GM20000 (cell line): ENCODE measurements at regions not wholly inside any gene's neighbourhood (a gene's known extent, or its start where the extent isn't known, plus 50 kb on each side); places are given as distances from the start of the nearest gene placed in this dataset.

Source experiments
- DNase-seq: peaks from one replicate; pipeline ENCODE4 v3.0.0; 2012; ENCODE audit warnings: low spot score
- CTCF ChIP-seq: IDR thresholded peaks from 2 replicates; pipeline ENCODE4 v1.5.1; 2012; ENCODE audit warnings: mild to moderate bottlenecking, control low read depth; ENCODE audit errors: extremely low read depth, missing control alignments

DNA sequence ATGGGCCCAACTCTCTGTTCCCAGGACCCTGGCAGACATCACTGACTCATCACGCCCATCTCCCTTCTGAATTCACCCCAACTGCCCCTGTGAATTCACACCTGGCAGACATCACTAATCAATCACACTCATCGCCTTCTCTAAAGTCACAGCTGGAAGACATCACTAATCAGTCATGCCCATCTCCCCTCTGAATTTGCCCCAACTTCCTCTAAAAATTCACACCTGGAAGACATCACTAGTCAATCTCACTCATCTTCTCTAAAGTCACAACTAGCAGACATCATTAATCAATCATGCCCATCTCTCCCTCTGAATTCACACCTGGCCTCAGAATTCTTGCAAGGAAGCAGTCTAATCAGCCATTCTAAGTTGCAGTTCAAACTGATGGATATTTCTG lies 111.1 kb downstream of the FOXA2 start:
- TF ChIP-seq CTCF: no peak

DNA sequence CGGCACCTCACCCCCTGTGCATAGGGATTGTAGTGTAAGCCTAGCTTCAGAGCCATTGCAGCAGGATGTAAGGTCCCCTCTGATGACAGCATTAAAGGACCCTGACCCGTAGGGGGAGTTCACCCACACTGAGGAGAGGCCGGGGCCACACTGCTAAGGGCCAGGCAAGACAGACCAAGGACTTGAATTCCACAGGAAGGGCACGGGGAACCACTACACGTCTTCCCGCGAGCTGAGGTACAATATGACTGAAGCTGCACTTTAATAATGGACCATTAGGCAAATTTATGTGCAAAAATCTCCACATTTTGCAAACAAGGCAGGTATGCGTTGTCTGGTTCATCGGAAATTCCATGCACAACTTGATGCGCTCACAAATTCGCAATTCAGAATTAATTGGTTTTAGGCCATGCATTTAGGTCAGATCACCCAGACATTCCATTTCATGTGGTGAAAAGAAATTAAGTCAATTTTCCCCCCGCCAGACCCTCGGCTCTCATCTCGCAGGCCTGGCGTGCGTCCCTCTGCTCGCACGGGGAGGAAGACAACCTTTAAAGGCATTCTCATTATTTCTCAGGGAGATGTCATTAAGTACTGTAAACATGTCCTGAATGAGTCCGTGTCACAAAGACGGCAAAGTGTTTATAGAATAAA lies 111.8 kb downstream of the FOXA2 start:
- no peak for DNase-seq
- TF ChIP-seq CTCF: no peak

More for the DNA sequence above, 111.1 kb downstream of the FOXA2 start:
- no peak for DNase-seq

GRCh38 chr20:22471156-22471836 lies 113.1 kb downstream of the FOXA2 start:
- TF ChIP-seq CTCF: no peak
- DNase-seq: no peak

DNA sequence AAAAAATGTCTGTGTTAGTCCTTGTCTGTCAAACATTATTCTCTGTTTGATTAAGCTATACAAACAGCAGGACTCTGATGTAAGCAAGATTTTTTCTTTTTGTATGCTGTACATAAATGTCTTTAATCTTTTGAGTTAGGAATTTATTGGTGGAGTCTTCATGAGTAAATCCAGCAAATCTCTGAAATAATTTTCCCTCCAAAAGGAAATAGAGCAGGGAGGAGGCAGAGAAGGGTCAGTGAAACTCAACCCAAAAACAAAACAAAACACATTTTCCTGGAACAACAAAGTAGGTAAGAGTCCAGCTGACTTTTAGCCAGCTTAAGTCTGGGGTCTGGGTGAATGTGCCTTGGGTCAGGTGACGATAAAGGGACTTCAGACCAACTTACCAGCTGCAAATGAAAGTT lies 113.7 kb downstream of the FOXA2 start:
- no peak for DNase-seq
- no peak for TF ChIP-seq CTCF

- no peak for TF ChIP-seq CTCF
- DNase-seq: no peak
These were observed 117.8 kb downstream of the FOXA2 start for GRCh38 chr20:22466447-22467171.

- TF ChIP-seq CTCF: no peak
- DNase-seq: no peak
These were observed 118.5 kb downstream of the FOXA2 start for GRCh38 chr20:22465622-22466446.
